ENCODE measurements at regions not wholly inside any gene's neighbourhood (a gene's known extent, or its start where the extent isn't known, plus 50 kb on each side); places are given as distances from the start of the nearest gene placed in this dataset.

DNA sequence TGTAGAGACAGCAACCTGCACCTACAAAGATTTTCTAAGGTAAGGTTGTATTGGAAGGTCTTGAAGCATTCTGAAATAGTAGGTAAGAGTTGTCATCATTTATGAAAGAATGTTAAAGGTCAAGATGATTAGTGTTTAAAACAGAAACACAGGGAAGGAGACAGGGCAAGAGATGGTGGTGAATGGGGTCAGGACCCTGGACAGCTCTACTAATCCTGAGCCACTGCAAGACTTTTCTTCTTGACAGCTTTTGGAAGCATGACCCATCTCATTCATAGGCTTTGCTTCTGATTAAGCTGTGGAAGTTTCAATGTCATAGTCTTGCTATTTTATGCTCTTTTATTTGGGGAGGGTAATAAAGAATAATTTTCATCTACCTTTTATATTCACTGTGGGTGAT lies 75.5 kb upstream of the CAND1 start (continued):
- TF ChIP-seq, protein P1, sequence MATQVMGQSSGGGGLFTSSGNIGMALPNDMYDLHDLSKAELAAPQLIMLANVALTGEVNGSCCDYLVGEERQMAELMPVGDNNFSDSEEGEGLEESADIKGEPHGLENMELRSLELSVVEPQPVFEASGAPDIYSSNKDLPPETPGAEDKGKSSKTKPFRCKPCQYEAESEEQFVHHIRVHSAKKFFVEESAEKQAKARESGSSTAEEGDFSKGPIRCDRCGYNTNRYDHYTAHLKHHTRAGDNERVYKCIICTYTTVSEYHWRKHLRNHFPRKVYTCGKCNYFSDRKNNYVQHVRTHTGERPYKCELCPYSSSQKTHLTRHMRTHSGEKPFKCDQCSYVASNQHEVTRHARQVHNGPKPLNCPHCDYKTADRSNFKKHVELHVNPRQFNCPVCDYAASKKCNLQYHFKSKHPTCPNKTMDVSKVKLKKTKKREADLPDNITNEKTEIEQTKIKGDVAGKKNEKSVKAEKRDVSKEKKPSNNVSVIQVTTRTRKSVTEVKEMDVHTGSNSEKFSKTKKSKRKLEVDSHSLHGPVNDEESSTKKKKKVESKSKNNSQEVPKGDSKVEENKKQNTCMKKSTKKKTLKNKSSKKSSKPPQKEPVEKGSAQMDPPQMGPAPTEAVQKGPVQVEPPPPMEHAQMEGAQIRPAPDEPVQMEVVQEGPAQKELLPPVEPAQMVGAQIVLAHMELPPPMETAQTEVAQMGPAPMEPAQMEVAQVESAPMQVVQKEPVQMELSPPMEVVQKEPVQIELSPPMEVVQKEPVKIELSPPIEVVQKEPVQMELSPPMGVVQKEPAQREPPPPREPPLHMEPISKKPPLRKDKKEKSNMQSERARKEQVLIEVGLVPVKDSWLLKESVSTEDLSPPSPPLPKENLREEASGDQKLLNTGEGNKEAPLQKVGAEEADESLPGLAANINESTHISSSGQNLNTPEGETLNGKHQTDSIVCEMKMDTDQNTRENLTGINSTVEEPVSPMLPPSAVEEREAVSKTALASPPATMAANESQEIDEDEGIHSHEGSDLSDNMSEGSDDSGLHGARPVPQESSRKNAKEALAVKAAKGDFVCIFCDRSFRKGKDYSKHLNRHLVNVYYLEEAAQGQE (IDR thresholded peaks at IDR 0.05; ENCODE audit: borderline replicate concordance): peak; percentile 97
- TF ChIP-seq, protein P1 (CRISPR knock-in tag; IDR thresholded peaks at IDR 0.05; ENCODE audit: low read depth): peak; percentile 90
- TF ChIP-seq, protein P2, sequence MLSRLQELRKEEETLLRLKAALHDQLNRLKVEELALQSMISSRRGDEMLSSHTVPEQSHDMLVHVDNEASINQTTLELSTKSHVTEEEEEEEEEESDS (CRISPR knock-in tag; IDR thresholded peaks at IDR 0.05): no peak

DNA sequence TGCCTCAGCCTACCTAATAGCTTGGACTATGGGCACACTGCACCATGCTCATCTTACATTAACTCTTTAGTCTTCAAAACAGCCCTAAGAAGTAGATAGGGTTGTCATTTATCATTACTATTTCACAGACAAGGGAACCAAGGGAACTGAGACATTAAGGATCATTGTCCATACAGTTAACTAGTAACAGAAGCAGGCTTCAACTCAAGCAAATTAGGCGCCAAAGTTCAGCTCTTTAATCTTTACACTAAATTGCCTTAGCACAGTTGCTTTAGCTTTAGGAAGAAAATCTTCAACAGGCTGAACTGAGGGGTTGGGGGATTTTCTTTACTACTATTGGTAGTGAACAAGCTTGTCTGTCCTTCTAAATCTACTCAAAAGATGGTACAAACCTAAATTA lies 68.8 kb upstream of the CAND1 start:
- Histone ChIP-seq H3K27me3 (ENCODE audit: control insufficient read depth in 2 of 2, insufficient read depth in 2 of 2, low read length in 2 of 2) (no peaks in the 10 kb centered on the region), H4K20me1 (replicated peaks; ENCODE audit: control insufficient read depth, insufficient read depth, low read length) (no peaks in the 10 kb centered on the region), H3K4me2 (ENCODE audit: insufficient read depth, low read length) (no peak overlapping the region), H3K27ac (ENCODE audit: extremely low read depth, low read depth, low read length) (no peak overlapping the region), H3K9me1 (ENCODE audit: control insufficient read depth, insufficient read depth, low read length) (no peaks in the 10 kb centered on the region), H3K4me3 (no peak overlapping the region), H3K36me3 (ENCODE audit: control insufficient read depth, insufficient read depth, low read length) (no peaks in the 10 kb centered on the region), H3K79me2 (ENCODE audit: control insufficient read depth, insufficient read depth, low read length) (no peaks in the 10 kb centered on the region), H3K4me1 (replicated peaks in 1 of 2; ENCODE audit: control insufficient read depth in 2 of 2, insufficient read depth in 2 of 2, low read length in 2 of 2) (no peaks in the 10 kb centered on the region), H3K9me3 (replicated peaks; ENCODE audit: control insufficient read depth, insufficient read depth, low read depth, low read length) (no peaks in the 10 kb centered on the region), H3K9ac (ENCODE audit: insufficient read depth in 1 of 2, low read depth in 2 of 2, low read length in 2 of 2) (no peak overlapping the region), H2AFZ (ENCODE audit: low read depth, low read length) (no peak overlapping the region)
- DNase-seq (ENCODE audit: extremely low read depth in 1 of 4, low spot score in 3 of 4) (no peak), FAIRE-seq (no peak), ATAC-seq (no peak)
- BruUV-seq (replicated peaks): no TSS peak
- 0% methylated on average over 1 of the region's 1 CpG for WGBS (ENCODE audit: insufficient coverage, low coverage, missing lambda C conversion rate)
- in situ Hi-C loops (cut with MboI) (no loop called here), intact Hi-C loops (cut with micrococcal nuclease) (no loop called here)
- ChIA-PET CTCF (ENCODE audit: low intra/inter-chr PET ratio) (no interaction called here), POLR2A (interaction anchor here (0.6 kb wide), 1 partner anchor 39 kb away, joined by 3 read pairs; no protein-coding TSS in a partner anchor)
- TF ChIP-seq ZNF830 (CRISPR knock-in tag; IDR thresholded peaks at IDR 0.05): no peak
- TF ChIP-seq MBD2 (IDR thresholded peaks at IDR 0.05; ENCODE audit: borderline replicate concordance, low read depth): no peak
- no peak for TF ChIP-seq EWSR1 (IDR thresholded peaks at IDR 0.05; ENCODE audit: borderline replicate concordance, low read depth, partially characterized antibody)
- TF ChIP-seq ZNF699 (CRISPR knock-in tag; IDR thresholded peaks at IDR 0.05; ENCODE audit: insufficient replicate concordance): no peak
- TF ChIP-seq ARHGAP35 (IDR thresholded peaks at IDR 0.05; ENCODE audit: partially characterized antibody): no peak
- no peak for TF ChIP-seq BRF1 (IDR thresholded peaks at IDR 0.05; ENCODE audit: borderline replicate concordance, extremely low read depth, insufficient read length)
- TF ChIP-seq ZC3H8 (IDR thresholded peaks at IDR 0.05): no peak
- TF ChIP-seq SREBF2 (CRISPR knock-in tag; IDR thresholded peaks at IDR 0.05): no peak
- TF ChIP-seq MCM5 (IDR thresholded peaks at IDR 0.05; ENCODE audit: low read depth): no peak
- no peak for TF ChIP-seq OTX1 (CRISPR knock-in tag; IDR thresholded peaks at IDR 0.05)
- TF ChIP-seq IFI16 (CRISPR knock-in tag; IDR thresholded peaks at IDR 0.05): no peak
- TF ChIP-seq EP300 (IDR thresholded peaks at IDR 0.05; ENCODE audit: low read length): no peak
- TF ChIP-seq NR2C1 (IDR thresholded peaks at IDR 0.05): no peak
- no peak for TF ChIP-seq NR2C1 (tag; IDR thresholded peaks at IDR 0.05)
- no peak for TF ChIP-seq ZNF197 (CRISPR knock-in tag; IDR thresholded peaks at IDR 0.05; ENCODE audit: low read depth)

All from K562 (cell line).